Epithelial cell of proximal tubule (primary cell): ENCODE measurements at regions not wholly inside any gene's neighbourhood (a gene's known extent, or its start where the extent isn't known, plus 50 kb on each side); places are given as distances from the start of the nearest gene placed in this dataset.
"Not testable (repeated sequence)": the region's sequence is repeated elsewhere in the genome, so short reads cannot be mapped to it uniquely, and the experiment has no call there.

ENCODE experiments used
- DNase-seq: peaks from one replicate; pipeline ENCODE4 v3.0.0-alpha.2; 2011; ENCODE audit warnings: low read depth
- H3K4me3 ChIP-seq: 2 replicates; pipeline ENCODE4 v1.5.1; 2011; ENCODE audit warnings: low read depth, mild to moderate bottlenecking, low read length
- TF ChIP-seq, protein P1 (sequence below): conservative IDR thresholded peaks from 2 replicates; pipeline ENCODE4 v1.5.1; 2012; ENCODE audit warnings: low read depth, mild to moderate bottlenecking, low read length

GRCh38 chr5:74971947-74972460, 80.4 kb downstream of the GCNT4 start:
- H3K4me3 ChIP-seq = no peak overlapping the region
- no peak for DNase-seq
- TF ChIP-seq, protein P1, sequence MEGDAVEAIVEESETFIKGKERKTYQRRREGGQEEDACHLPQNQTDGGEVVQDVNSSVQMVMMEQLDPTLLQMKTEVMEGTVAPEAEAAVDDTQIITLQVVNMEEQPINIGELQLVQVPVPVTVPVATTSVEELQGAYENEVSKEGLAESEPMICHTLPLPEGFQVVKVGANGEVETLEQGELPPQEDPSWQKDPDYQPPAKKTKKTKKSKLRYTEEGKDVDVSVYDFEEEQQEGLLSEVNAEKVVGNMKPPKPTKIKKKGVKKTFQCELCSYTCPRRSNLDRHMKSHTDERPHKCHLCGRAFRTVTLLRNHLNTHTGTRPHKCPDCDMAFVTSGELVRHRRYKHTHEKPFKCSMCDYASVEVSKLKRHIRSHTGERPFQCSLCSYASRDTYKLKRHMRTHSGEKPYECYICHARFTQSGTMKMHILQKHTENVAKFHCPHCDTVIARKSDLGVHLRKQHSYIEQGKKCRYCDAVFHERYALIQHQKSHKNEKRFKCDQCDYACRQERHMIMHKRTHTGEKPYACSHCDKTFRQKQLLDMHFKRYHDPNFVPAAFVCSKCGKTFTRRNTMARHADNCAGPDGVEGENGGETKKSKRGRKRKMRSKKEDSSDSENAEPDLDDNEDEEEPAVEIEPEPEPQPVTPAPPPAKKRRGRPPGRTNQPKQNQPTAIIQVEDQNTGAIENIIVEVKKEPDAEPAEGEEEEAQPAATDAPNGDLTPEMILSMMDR = no peak

- H3K4me3 ChIP-seq = not testable (repeated sequence)
These were observed 81.5 kb downstream of the GCNT4 start for GRCh38 chr5:74970891-74971290.

DNA sequence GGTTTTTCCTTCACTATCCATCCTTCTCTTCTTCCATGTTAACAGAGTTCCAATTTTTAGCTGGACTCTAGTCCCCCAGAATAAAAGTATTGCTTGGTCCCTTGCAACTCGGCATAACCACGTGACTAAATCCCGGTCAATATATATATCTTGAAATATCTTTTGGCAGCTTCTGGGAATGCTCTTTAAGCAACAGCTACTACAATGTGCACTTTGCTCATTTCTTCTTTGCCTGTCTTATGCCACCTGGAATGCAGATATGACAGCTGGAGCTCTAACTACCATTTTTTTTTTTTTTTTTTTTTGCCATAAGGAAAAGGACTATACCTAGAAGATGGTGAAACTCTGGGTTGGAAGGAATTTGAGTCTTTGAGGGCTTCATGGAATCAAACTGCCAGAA, 82.6 kb downstream of the GCNT4 start:
- no peak overlapping the region for H3K4me3 ChIP-seq
- DNase-seq = no peak
- TF ChIP-seq, protein P1 = no peak

More at GRCh38 chr5:74970891-74971290, 81.5 kb downstream of the GCNT4 start:
- DNase-seq = not testable (repeated sequence)

DNA sequence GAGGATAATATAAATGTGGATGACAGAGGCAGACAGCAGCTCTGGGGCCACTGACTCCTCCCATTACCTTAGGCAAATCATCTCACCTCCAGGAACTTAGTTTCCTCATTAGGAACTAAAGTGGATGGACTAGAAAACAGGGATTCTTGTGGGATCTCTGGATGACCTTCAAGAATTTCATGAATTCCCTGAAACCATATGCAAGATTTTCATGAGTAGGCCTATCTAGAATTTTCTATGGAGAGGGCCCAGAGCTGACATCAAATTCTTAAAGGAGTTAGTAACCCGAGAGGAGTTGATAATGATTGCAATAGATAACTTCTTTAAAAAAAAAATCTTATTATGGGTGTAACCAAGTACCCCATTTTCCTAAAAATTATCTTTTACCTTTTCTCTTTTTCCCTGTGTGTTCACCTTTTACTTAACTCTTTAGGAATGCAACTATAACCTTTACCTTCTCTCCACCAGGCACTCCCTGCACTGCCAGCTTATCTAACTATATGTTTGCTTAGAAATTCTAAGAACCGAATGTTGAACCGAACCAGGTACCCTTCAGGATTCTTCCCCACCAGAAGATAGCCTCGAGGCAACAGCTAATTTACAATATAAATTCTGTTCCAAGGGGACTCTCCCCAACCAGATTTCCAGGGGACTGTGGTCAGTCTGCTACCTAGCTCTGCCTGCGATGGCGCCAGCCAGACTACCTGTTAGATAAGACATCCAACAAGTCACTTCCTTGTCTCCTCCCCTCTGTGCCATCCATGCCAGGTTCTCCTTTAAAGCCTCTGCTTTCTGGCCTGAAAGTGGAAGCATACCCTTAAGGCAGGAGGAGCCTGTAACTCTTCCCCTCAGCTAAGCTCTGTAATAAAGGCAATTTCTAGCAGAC, 86.0 kb downstream of the GCNT4 start:
- DNase-seq = no peak
- TF ChIP-seq, protein P1 = no peak
- no peak overlapping the region for H3K4me3 ChIP-seq

DNA sequence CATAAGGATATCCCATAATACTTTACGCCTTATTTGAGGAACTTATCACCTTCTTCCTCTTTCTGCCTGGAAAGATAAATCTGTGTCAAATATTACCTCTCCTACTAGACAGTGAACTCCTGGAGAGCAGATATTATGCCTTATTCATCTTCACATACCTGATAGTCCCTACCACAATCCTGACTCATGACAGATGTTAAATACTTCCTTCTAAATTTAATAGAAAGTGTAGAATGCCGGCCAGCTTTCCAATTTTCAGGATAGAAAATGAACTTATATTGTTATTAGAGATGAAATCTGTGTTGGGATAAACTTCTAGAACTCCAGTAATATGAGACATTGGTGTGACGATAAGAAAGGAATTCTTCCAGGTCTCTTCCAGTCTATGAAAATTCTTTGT, 89.0 kb downstream of the GCNT4 start:
- TF ChIP-seq, protein P1 = no peak
- no peak for DNase-seq
- no peak overlapping the region for H3K4me3 ChIP-seq

DNA sequence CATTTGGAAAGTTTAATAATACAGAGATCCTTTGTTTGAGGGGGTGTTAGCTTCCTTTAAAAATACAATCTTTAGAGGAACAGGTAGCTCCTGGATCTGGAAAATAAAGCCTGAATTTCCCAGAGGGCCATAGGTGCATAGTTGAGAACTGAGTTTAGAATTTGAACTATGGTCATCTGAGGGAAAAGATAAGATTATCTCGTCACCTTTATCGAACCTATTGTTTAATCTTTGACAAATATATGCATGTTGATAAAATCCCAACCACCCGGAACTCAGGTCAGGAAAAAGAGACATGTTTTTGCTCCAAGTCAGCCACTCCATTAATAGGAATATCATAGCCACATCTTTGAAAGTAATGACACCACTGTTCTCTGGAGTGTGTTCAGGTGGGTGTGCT, 91.7 kb upstream of the FAM169A start:
- TF ChIP-seq, protein P1 = no peak
- no peak overlapping the region for H3K4me3 ChIP-seq
- DNase-seq = no peak

DNA sequence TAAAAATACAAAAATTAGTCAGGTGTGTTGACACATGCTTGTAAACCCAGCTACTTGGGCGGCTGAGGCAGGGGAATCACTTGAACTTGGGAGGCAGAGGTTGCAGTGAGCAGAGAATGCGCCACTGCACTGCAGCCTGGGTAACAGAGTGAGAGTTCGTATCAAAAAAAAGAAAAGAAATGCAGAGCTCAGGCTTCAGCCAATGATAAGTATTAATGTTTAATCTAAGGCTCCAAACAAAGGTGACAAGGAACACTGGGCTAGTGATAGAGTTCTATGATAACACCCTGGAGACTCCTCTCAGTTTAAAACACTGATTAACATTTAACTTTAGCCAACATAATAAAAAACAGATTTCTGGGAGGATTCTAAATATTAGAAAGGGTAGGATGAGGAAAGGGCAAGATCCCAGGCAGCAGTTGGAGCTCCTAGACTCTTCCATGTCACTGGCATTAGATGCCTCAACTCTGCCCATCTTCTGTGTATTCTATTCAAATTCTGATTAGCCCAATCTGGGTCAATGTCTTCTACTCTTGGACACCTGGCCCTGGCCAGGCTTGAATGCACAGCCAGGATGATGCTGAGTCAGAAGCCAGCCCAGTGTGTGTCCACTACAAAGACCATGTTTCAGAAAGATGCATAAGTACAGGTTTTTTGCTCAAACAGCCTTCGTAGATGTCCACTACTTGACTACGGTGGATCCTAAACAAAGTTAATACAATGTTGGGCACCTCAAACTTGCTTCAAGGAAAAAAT, 91.0 kb upstream of the FAM169A start:
- no peak overlapping the region for H3K4me3 ChIP-seq
- TF ChIP-seq, protein P1 = no peak
- no peak for DNase-seq
